Bone marrow (tissue), 2 donors: ENCODE measurements at regions not wholly inside any gene's neighbourhood (a gene's known extent, or its start where the extent isn't known, plus 50 kb on each side); places are given as distances from the start of the nearest gene placed in this dataset.
"Not testable (repeated sequence)": the region's sequence is repeated elsewhere in the genome, so short reads cannot be mapped to it uniquely, and the experiment has no call there.

Source experiments
- DNase-seq, 2 donors: peaks; one replicate each; lab custom pipeline; 2025; lab: John Stamatoyannopoulos, UW

- DNase-seq, result no peak
Measured at GRCh38 chr1:104466068-104466467, 716.4 kb downstream of the AMY1C start.

- no peak for DNase-seq
Measured at GRCh38 chr1:104467590-104467989, 717.9 kb downstream of the AMY1C start.

- DNase-seq, result no peak
Measured at GRCh38 chr1:104468282-104468681, 718.6 kb downstream of the AMY1C start.

- no peak for DNase-seq
Measured at GRCh38 chr1:104476126-104476525, 726.4 kb downstream of the AMY1C start.

GRCh38 chr1:104488296-104489015 lies 738.8 kb downstream of the AMY1C start:
- no peak for DNase-seq

GRCh38 chr1:104526158-104526795 lies 776.6 kb downstream of the AMY1C start:
- no peak for DNase-seq

GRCh38 chr1:104531990-104532389 lies 782.3 kb downstream of the AMY1C start:
- DNase-seq, result no peak

- no peak for DNase-seq
Measured at GRCh38 chr1:104574620-104575019, 824.9 kb downstream of the AMY1C start.

GRCh38 chr1:104592926-104593325 lies 843.2 kb downstream of the AMY1C start:
- DNase-seq, result no peak

- DNase-seq, result no peak
Measured at GRCh38 chr1:104593413-104594187, 843.9 kb downstream of the AMY1C start.

- no peak for DNase-seq
Measured at GRCh38 chr1:104617474-104617873, 867.8 kb downstream of the AMY1C start.

GRCh38 chr1:104621221-104621620 lies 871.5 kb downstream of the AMY1C start:
- no peak for DNase-seq

- DNase-seq, result no peak
Measured at GRCh38 chr1:104624538-104624937, 874.8 kb downstream of the AMY1C start.

GRCh38 chr1:104629589-104629988 lies 879.9 kb downstream of the AMY1C start:
- DNase-seq, result no peak

GRCh38 chr1:104630567-104631149 lies 881.0 kb downstream of the AMY1C start:
- DNase-seq, result no peak

- DNase-seq, result no peak
Measured at GRCh38 chr1:104636581-104636980, 886.9 kb downstream of the AMY1C start.

- no peak for DNase-seq
Measured at GRCh38 chr1:104646233-104646632, 896.5 kb downstream of the AMY1C start.

- DNase-seq, result no peak
Measured at GRCh38 chr1:104648269-104648691, 898.6 kb downstream of the AMY1C start.

GRCh38 chr1:104664374-104664773 lies 914.7 kb downstream of the AMY1C start:
- DNase-seq, result not testable (repeated sequence)

- no peak for DNase-seq
Measured at GRCh38 chr1:104665300-104665699, 915.6 kb downstream of the AMY1C start.

- no peak for DNase-seq
Measured at GRCh38 chr1:104671684-104672353, 922.1 kb downstream of the AMY1C start.

GRCh38 chr1:104699433-104699832 lies 949.7 kb downstream of the AMY1C start:
- DNase-seq, result no peak
